MCF 10A (cell line): ENCODE measurements at regions not wholly inside any gene's neighbourhood (a gene's known extent, or its start where the extent isn't known, plus 50 kb on each side); places are given as distances from the start of the nearest gene placed in this dataset.
A peak's percentile ranks its signal among the peaks of the same experiment; 100 is the strongest.

Experiments
- BruUV-seq: library from RNA; stranded (reverse); fragments of 400-500 nt; replicated peaks from 2 replicates; lab custom pipeline; 2021; lab: Mats Ljungman, UMichigan
- CTCF ChIA-PET: fragments of 300-600 bp; sonication (Branson Sonifier 250); formaldehyde crosslinking; extraction: SDS; loops from one replicate; lab custom pipeline; 2021; ENCODE audit warnings: antibody characterized with exemption, inconsistent platforms; lab: Yijun Ruan, JAX
- POLR2A ChIA-PET: fragments of 300-600, 350-650 bp; sonication (Branson Sonifier 250); formaldehyde crosslinking; extraction: SDS; loops from one replicate; lab custom pipeline; 2020; ENCODE audit warnings: antibody characterized with exemption, inconsistent platforms; lab: Yijun Ruan, JAX
- DNase-seq: peaks from one replicate; pipeline ENCODE4 v3.0.0-alpha.2; 2018; ENCODE audit not compliant: unreplicated experiment
- H3K27ac Mint-ChIP-seq: one replicate; pipeline ENCODE4 v1.8.0; 2022; ENCODE audit warnings: mild to moderate bottlenecking, low read depth, mixed read lengths; ENCODE audit not compliant: unreplicated experiment
- H3K27me3 Mint-ChIP-seq: one replicate; pipeline ENCODE4 v1.8.0; 2022; ENCODE audit warnings: mixed read lengths; ENCODE audit not compliant: insufficient read depth, unreplicated experiment
- H3K36me3 Mint-ChIP-seq: one replicate; pipeline ENCODE4 v1.8.0; 2022; ENCODE audit warnings: mild to moderate bottlenecking, moderate library complexity, mixed read lengths; ENCODE audit not compliant: insufficient read depth, unreplicated experiment
- H3K4me1 Mint-ChIP-seq: one replicate; pipeline ENCODE4 v1.8.0; 2022; ENCODE audit warnings: mixed read lengths; ENCODE audit not compliant: insufficient read depth, unreplicated experiment
- H3K4me3 Mint-ChIP-seq: one replicate; pipeline ENCODE4 v1.8.0; 2022; ENCODE audit warnings: mild to moderate bottlenecking, moderate library complexity, mixed read lengths; ENCODE audit not compliant: unreplicated experiment
- H3K9me3 Mint-ChIP-seq: one replicate; pipeline ENCODE4 v1.8.0; 2022; ENCODE audit warnings: mixed read lengths; ENCODE audit not compliant: unreplicated experiment
- intact Hi-C: fragments of 100-400 bp; cut with micrococcal nuclease; formaldehyde crosslinking; loops from 2 replicates; pipeline ENCODE4 v1.14.1; 2022
- TF ChIP-seq, protein P1 (sequence below): fragments of 200-600 bp; IDR thresholded peaks from one replicate; pipeline ENCODE4 v1.8.0; 2022; ENCODE audit warnings: antibody characterized with exemption, mild to moderate bottlenecking; ENCODE audit not compliant: unreplicated experiment

DNA sequence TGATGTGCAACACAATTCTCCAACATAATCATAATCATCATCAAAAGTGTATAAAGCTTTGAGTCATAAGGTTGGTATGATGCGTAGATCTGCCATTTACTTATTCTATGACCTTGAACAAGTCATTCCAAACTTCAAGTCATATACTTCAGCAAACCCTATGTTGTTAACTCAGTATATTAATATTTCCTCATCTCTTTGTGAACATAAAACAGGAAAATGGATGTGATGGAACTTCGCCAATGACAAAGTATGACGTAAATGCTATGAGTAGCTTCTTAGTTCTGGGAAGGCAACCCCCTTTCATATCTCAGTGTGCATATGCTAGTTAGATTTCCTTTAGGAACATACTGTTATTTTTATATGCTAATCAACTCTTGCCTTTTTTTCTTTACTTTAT lies 102.7 kb upstream of the ANO3 start:
- H3K9me3 Mint-ChIP-seq = no peaks in the 10 kb centered on the region
- intact Hi-C loops = no loop called here
- peak; percentile 78 for DNase-seq

DNA sequence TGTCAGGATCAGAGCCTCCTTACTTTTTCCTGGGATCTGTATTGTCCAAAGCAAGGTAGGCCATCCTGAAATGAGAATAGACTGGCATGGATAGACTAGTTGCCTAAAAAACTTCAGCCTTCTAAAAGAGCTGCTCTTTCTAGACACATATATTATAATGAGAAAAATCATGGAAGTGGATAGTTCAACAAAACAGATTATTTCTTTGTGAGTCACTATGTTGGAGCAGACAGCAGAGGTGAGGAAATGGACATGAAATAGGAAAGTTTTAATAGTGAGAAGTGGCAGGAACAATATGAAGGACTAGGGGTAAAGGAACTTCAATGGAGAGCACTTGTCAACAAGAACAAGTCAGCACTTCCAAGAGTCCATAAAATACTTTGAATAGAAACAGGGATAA lies 101.9 kb upstream of the ANO3 start:
- H3K4me1 Mint-ChIP-seq = peaks cover 16% of the 10 kb centered on the region

More for the DNA sequence above, 102.7 kb upstream of the ANO3 start:
- Mint-ChIP-seq H3K27me3 (no peaks in the 10 kb centered on the region), H3K4me3 (no peak overlapping the region), H3K36me3 (no peaks in the 10 kb centered on the region), H3K4me1 (peaks cover 11% of the 10 kb centered on the region), H3K27ac (no peak overlapping the region)
- POLR2A ChIA-PET = interaction anchor here (0.6 kb wide), 1 partner anchor 94 kb away, joined by 3 read pairs; no protein-coding TSS in a partner anchor
- CTCF ChIA-PET = interaction anchor here (0.6 to 2.0 kb wide), 4 partner anchors 55 to 641 kb away, joined by 3 to 34 read pairs (median 4); no protein-coding TSS in a partner anchor
- no TSS peak for BruUV-seq
- TF ChIP-seq, protein P1, sequence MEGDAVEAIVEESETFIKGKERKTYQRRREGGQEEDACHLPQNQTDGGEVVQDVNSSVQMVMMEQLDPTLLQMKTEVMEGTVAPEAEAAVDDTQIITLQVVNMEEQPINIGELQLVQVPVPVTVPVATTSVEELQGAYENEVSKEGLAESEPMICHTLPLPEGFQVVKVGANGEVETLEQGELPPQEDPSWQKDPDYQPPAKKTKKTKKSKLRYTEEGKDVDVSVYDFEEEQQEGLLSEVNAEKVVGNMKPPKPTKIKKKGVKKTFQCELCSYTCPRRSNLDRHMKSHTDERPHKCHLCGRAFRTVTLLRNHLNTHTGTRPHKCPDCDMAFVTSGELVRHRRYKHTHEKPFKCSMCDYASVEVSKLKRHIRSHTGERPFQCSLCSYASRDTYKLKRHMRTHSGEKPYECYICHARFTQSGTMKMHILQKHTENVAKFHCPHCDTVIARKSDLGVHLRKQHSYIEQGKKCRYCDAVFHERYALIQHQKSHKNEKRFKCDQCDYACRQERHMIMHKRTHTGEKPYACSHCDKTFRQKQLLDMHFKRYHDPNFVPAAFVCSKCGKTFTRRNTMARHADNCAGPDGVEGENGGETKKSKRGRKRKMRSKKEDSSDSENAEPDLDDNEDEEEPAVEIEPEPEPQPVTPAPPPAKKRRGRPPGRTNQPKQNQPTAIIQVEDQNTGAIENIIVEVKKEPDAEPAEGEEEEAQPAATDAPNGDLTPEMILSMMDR = no peak

DNA sequence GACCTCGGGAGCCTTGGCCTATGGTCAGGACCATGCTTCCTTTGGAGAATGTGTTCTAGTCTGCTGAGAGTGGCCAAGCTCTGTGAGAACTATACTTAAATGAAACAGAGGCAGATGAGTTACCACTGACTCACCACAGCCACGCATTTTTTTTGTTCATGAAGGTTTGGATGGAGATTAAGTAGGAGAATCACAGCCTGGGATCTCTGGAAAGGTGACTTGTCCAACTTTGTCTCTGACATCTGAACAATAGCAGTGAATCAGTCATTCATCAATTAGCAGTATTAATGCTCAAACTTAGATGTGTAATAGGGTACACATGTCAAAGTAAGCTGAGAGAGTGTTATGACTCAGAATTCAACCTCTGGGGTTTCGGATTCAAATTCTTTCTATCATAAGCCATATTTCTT lies 100.7 kb upstream of the ANO3 start:
- BruUV-seq = no TSS peak
- POLR2A ChIA-PET = no interaction called here
- Mint-ChIP-seq H3K36me3 (no peaks in the 10 kb centered on the region), H3K9me3 (no peaks in the 10 kb centered on the region), H3K4me3 (no peak overlapping the region), H3K27me3 (no peaks in the 10 kb centered on the region), H3K4me1 (peaks cover 16% of the 10 kb centered on the region), H3K27ac (no peak overlapping the region)
- TF ChIP-seq, protein P1 = no peak
- CTCF ChIA-PET = interaction anchor here (0.8 to 1.6 kb wide), 2 partner anchors 53 to 249 kb away, joined by 3 to 5 read pairs; no protein-coding TSS in a partner anchor
- DNase-seq = peak; percentile 46
- intact Hi-C loops = no loop called here

More for the DNA sequence above, 101.9 kb upstream of the ANO3 start:
- DNase-seq = no peak
- CTCF ChIA-PET = no interaction called here
- TF ChIP-seq, protein P1 = no peak
- intact Hi-C loops = no loop called here
- BruUV-seq = no TSS peak
- POLR2A ChIA-PET = no interaction called here
- Mint-ChIP-seq H3K27me3 (no peaks in the 10 kb centered on the region), H3K36me3 (no peaks in the 10 kb centered on the region), H3K27ac (peak overlapping the region; percentile 12), H3K4me3 (no peak overlapping the region), H3K9me3 (no peaks in the 10 kb centered on the region)

DNA sequence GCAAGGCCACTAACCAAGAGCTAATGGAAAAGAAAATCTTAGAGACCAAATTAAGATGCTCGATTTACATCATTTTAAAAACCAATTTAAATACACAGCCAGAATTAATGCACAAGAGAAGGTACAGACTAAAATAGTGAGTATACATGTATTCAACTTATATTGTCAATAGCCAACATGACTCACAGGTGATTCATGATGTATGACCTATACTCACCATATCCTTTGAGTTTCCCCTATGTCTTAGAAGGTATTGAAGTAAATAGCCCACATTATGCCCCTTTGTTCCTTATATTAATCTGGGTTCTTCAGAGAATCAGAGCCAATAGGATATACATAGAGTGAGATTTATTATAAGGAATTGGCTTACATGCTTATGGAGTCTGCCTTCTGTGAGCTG lies 97.5 kb upstream of the ANO3 start:
- no peak overlapping the region for H3K4me3 Mint-ChIP-seq
- intact Hi-C loops = no loop called here
- no peaks in the 10 kb centered on the region for H3K9me3 Mint-ChIP-seq
- H3K4me1 Mint-ChIP-seq = peaks cover 10% of the 10 kb centered on the region
- no peaks in the 10 kb centered on the region for H3K36me3 Mint-ChIP-seq
- DNase-seq = peak; percentile 54
- CTCF ChIA-PET = interaction anchor here (0.6 kb wide), 1 partner anchor 34 kb away, joined by 4 read pairs; no protein-coding TSS in a partner anchor
- no peak overlapping the region for H3K27ac Mint-ChIP-seq
- TF ChIP-seq, protein P1 = no peak
- POLR2A ChIA-PET = interaction anchor here (0.8 kb wide), 1 partner anchor 10 kb away, joined by 3 read pairs; no protein-coding TSS in a partner anchor
- BruUV-seq = no TSS peak
- peaks cover 6% of the 10 kb centered on the region for H3K27me3 Mint-ChIP-seq
